Heart left ventricle (tissue), 16 donors: ENCODE measurements at regions not wholly inside any gene's neighbourhood (a gene's known extent, or its start where the extent isn't known, plus 50 kb on each side); places are given as distances from the start of the nearest gene placed in this dataset.

ENCODE experiments used
- ATAC-seq, 4 donors: fragments of 200-7000 bp; cut with Tn5 transposase; one replicate each; pipeline ENCODE4 v1.9.1; 2020 to 2022; ENCODE audit warnings: moderate library complexity in 4 of 4, mild to moderate bottlenecking in 3 of 4, moderate number of reproducible peaks in 1 of 4
- DNase-seq, 5 donors: peaks; one replicate each; pipeline ENCODE4 v3.0.0-alpha.2; 2020
- H3K27ac ChIP-seq, 12 donors: fragments of 200-600 bp; sonication (generic) in 4 of 12; one replicate each; pipeline versions ENCODE4 v1.5.0 to v1.8.0; 2016 to 2022; ENCODE audit warnings: mild to moderate bottlenecking in 2 of 12
- H3K27me3 ChIP-seq, 9 donors: fragments of 200-600 bp; sonication (generic) in 2 of 9; one replicate each; pipeline versions ENCODE4 v1.5.1 to v1.8.0; 2016 to 2022; ENCODE audit warnings: mild to moderate bottlenecking in 3 of 9
- H3K36me3 ChIP-seq, 9 donors: fragments of 200-600 bp; sonication (generic) in 2 of 9; one replicate each; pipeline versions ENCODE4 v1.5.0 to v1.8.0; 2018 to 2022; ENCODE audit warnings: mild to moderate bottlenecking in 2 of 9
- H3K4me1 ChIP-seq, 12 donors: fragments of 200-600 bp; sonication (generic) in 4 of 12; one replicate each; pipeline versions ENCODE4 v1.5.0 to v1.8.0; 2016 to 2022; ENCODE audit warnings: mild to moderate bottlenecking in 3 of 12
- H3K4me3 ChIP-seq, 12 donors: fragments of 200-600 bp; sonication (generic) in 4 of 12; one replicate each; pipeline versions ENCODE4 v1.5.0 to v1.8.0; 2017 to 2022; ENCODE audit warnings: mild to moderate bottlenecking in 9 of 12, moderate library complexity in 4 of 12
- H3K9me3 ChIP-seq, 12 donors: fragments of 200-600 bp; sonication (generic) in 4 of 12; one replicate each; pipeline versions ENCODE4 v1.5.0 to v1.8.0; 2016 to 2022; ENCODE audit warnings: mild to moderate bottlenecking in 1 of 12
- POLR2A ChIP-seq, 2 donors: fragments of 450-650 bp; IDR thresholded peaks; one replicate each; pipeline ENCODE4 v1.6.1; 2017; ENCODE audit warnings: antibody characterized with exemption in 2 of 2, mild to moderate bottlenecking in 2 of 2, moderate library complexity in 2 of 2
- WGBS, 4 donors: extraction: QIAGEN DNeasy Blood & Tissue Kit in 2 of 4; methylation state at CpG; one replicate each; pipeline versions ENCODE4 v1.1.5 to v1.1.7; 2013 to 2018; 5-methylcytosine and 5-hydroxymethylcytosine counted together
- intact Hi-C, 10 donors: fragments of 100-400 bp; cut with DNase I; formaldehyde crosslinking; loops; one replicate each; pipeline versions ENCODE4 v1.11.1 to v1.14.2; 2022
- TF ChIP-seq, protein P1 (sequence below), 12 donors: fragments of 200-600 bp; sonication (generic) in 4 of 12; IDR thresholded peaks; one replicate each; pipeline versions ENCODE4 v1.5.0 to v1.8.0; 2018 to 2022; ENCODE audit warnings: antibody characterized with exemption in 12 of 12, mild to moderate bottlenecking in 5 of 12
- donor health status: ischemic (EF 13 %, LVEDD 7.1; RV severe dilation, severe dysfunction).
- donor health status: healthy with polysubstance abuse.
- donor health status: DM: no; HTN: yes; CAD: no.
- donor health status: DM: no; HTN: no; CAD: no.
- donor health status: ischemic (EF 25% LVEDD 6.9; RV normal size, moderate dysfunction).
- donor health status: ischemic (EF 25% LVEDD 5.7; RV mildly dilated, moderate dysfunction).
- donor health status: healthy.
- donor health status: DM: yes; HTN: yes; CAD: no.
- donor health status: ischemic (EF 35%, LVEDD 5.7; RV mildly dilated, moderate dysfunction).
- donor health status: nonischemic (EF 11% LVEDD 7.7; RV severe dilation, severe dysfunction).
- donor health status: DM: yes; HTN: yes; CAD: no.
- donor health status: PGD.
- donor health status: ischemic (EF 29% LVEDD 5.4; RV normal size, mild dysfunction).
- donor health status: nonischemic (EF 23%, LVEDD 6.1; RV moderate dilation, normal function).

DNA sequence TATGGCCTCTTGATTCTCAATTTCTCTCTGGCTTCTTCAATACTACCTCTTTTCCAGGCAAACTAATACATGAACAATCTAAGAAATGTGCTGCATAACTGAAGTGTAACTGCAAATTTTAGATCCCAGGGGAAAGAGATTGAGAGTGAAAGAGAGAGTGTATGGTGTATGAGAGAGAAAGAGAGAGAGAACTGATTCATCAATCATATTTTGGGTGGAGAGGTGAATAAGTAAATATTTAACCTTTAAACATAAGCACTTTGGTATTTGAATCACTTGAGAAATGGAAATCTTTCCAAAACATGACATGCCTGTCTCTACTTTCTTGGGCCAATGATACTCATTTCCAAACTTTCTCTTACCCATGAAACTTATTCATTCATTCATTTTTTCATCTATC is 147.2 kb upstream of the DIPK2B start:
- Histone ChIP-seq H3K36me3 (no peaks in the 10 kb centered on the region), H3K27ac (no peak overlapping the region), H3K9me3 (peaks cover 0 to 3% (median 0%) of the 10 kb centered on the region in 12 donors), H3K4me1 (peaks cover 0 to 4% (median 0%) of the 10 kb centered on the region in 12 donors), H3K27me3 (no peaks in the 10 kb centered on the region), H3K4me3 (no peak overlapping the region)
- no peak for ATAC-seq
- no peak for DNase-seq
- TF ChIP-seq, protein P1, sequence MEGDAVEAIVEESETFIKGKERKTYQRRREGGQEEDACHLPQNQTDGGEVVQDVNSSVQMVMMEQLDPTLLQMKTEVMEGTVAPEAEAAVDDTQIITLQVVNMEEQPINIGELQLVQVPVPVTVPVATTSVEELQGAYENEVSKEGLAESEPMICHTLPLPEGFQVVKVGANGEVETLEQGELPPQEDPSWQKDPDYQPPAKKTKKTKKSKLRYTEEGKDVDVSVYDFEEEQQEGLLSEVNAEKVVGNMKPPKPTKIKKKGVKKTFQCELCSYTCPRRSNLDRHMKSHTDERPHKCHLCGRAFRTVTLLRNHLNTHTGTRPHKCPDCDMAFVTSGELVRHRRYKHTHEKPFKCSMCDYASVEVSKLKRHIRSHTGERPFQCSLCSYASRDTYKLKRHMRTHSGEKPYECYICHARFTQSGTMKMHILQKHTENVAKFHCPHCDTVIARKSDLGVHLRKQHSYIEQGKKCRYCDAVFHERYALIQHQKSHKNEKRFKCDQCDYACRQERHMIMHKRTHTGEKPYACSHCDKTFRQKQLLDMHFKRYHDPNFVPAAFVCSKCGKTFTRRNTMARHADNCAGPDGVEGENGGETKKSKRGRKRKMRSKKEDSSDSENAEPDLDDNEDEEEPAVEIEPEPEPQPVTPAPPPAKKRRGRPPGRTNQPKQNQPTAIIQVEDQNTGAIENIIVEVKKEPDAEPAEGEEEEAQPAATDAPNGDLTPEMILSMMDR (IDR thresholded peaks at IDR 0.05), result no peak
- no peak for TF ChIP-seq POLR2A (IDR thresholded peaks at IDR 0.05)
- intact Hi-C loops, result no loop called here

DNA sequence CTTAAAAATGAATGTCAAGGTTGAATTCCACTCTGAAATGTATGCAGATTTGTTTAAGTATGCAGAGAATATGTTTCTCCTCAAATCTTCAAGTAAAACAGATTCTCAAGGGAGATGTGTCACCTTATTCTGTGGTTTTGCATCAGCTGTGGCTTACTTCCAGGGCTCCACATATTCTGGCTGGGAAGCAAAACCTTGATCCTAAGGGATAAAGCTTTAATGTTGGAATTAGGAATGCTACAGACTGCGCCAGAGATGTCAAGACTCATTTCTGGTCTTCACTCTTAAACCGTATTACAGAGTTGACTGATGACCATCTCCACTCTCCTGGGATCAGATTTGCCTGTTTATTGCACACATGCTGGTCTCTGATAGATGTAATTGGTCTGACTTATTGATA is 143.9 kb upstream of the DIPK2B start:
- H3K4me3 ChIP-seq, result no peak overlapping the region
- H3K9me3 ChIP-seq, result no peaks in the 10 kb centered on the region
- no peaks in the 10 kb centered on the region for H3K4me1 ChIP-seq
- 77 to 94% (median 86%) methylated on average over 2 of the region's 2 CpGs for WGBS, 4 donors
- ATAC-seq (no peak), DNase-seq (no peak)
- H3K27me3 ChIP-seq, result no peaks in the 10 kb centered on the region
- H3K36me3 ChIP-seq, result no peaks in the 10 kb centered on the region
- TF ChIP-seq, protein P1 (IDR thresholded peaks at IDR 0.05), result no peak
- TF ChIP-seq POLR2A (IDR thresholded peaks at IDR 0.05), result no peak
- no peak overlapping the region for H3K27ac ChIP-seq
- intact Hi-C loops, result no loop called here

DNA sequence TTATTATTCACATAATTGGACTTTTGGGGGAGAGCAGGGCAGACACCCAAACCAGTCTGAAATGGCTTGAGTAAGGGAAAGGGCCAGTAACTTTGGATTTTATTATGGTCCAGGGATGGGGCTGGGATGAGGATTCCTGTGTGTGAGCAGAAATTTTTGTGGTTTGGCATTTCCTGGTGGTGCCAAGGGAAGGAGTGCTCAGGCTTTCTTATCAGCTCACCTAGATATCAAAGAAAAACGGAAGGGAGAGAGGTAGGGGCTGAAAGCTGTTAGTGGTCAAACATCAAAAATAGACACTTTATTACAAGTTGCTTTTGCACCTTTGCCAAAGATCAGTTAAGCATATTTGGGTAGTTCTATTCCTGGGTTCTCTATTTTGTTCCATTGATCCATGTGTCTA is 128.5 kb upstream of the DIPK2B start:
- DNase-seq (no peak), ATAC-seq (no peak)
- intact Hi-C loops, result loop anchor here in 8 of 10 donors (10.0 kb wide), 9 partner anchors 186 to 1076 kb away; no protein-coding TSS in a partner anchor
- no peaks in the 10 kb centered on the region for H3K9me3 ChIP-seq
- WGBS, 4 donors, result 39 to 70% (median 57%) methylated on average over 1 of the region's 1 CpG
- no peak overlapping the region for H3K27ac ChIP-seq
- no peaks in the 10 kb centered on the region for H3K36me3 ChIP-seq
- H3K4me3 ChIP-seq, result no peak overlapping the region
- TF ChIP-seq, protein P1 (IDR thresholded peaks at IDR 0.05), result no peak
- TF ChIP-seq POLR2A (IDR thresholded peaks at IDR 0.05), result no peak
- no peaks in the 10 kb centered on the region for H3K4me1 ChIP-seq
- H3K27me3 ChIP-seq, result peaks cover 0 to 19% (median 0%) of the 10 kb centered on the region in 9 donors

DNA sequence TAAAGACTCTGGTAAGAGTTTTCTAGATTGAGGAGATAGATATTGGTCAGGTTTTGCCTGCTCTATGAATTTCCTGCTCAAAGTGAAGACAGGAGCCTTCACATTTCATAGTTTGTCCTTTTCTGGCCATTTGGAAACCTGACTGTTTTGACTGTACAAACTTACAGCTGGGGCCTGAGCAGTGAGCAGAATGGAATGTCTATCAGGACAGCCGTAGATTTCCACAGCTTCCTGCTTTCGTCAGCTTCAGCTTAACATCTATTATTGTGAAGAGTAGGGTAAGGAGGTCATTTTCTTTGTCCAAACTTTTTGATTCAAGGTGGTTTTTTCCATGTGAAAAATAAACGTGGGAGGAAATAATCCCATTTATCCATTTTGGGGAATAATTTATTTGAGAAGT is 124.3 kb upstream of the DIPK2B start:
- Histone ChIP-seq H3K4me3 (no peak overlapping the region), H3K27me3 (peaks cover 0 to 39% (median 0%) of the 10 kb centered on the region in 9 donors), H3K9me3 (no peaks in the 10 kb centered on the region), H3K36me3 (no peaks in the 10 kb centered on the region), H3K4me1 (no peaks in the 10 kb centered on the region), H3K27ac (no peak overlapping the region)
- DNase-seq (no peak), ATAC-seq (no peak)
- 40 to 58% (median 52%) methylated on average over 3 of the region's 3 CpGs for WGBS, 4 donors
- intact Hi-C loops, result loop anchor here in 8 of 10 donors (5.0 to 10.0 kb wide), 11 partner anchors 187 to 1080 kb away; no protein-coding TSS in a partner anchor
- TF ChIP-seq POLR2A (IDR thresholded peaks at IDR 0.05), result no peak
- TF ChIP-seq, protein P1 (IDR thresholded peaks at IDR 0.05), result no peak
